Pulmonary artery endothelial cell (primary cell): ENCODE measurements at regions not wholly inside any gene's neighbourhood (a gene's known extent, or its start where the extent isn't known, plus 50 kb on each side); places are given as distances from the start of the nearest gene placed in this dataset.
"Not testable (repeated sequence)": the region's sequence is repeated elsewhere in the genome, so short reads cannot be mapped to it uniquely, and the experiment has no call there.

ENCODE experiments used
- DNase-seq: peaks from one replicate; pipeline ENCODE4 v3.0.0-alpha.2; 2011; ENCODE audit warnings: low read depth, low spot score

- no peak for DNase-seq
Observed at GRCh38 chr5:91469517-91470165, 86.5 kb upstream of the ARRDC3 start.

GRCh38 chr5:91468651-91469422 is 85.7 kb upstream of the ARRDC3 start:
- no peak for DNase-seq

GRCh38 chr5:91464886-91465646 is 81.9 kb upstream of the ARRDC3 start:
- no peak for DNase-seq

- DNase-seq: no peak
Observed at GRCh38 chr5:91457681-91458058, 74.6 kb upstream of the ARRDC3 start.

- DNase-seq: no peak
Observed at GRCh38 chr5:91456928-91457680, 74.0 kb upstream of the ARRDC3 start.

GRCh38 chr5:91449083-91449482 is 66.0 kb upstream of the ARRDC3 start:
- no peak for DNase-seq

GRCh38 chr5:91448079-91448478 is 65.0 kb upstream of the ARRDC3 start:
- DNase-seq: not testable (repeated sequence)

- not testable (repeated sequence) for DNase-seq
Observed at GRCh38 chr5:91446880-91447279, 63.8 kb upstream of the ARRDC3 start.

GRCh38 chr5:91443761-91444467 is 60.8 kb upstream of the ARRDC3 start:
- no peak for DNase-seq

- no peak for DNase-seq
Observed at GRCh38 chr5:91443023-91443422, 59.9 kb upstream of the ARRDC3 start.

- no peak for DNase-seq
Observed at GRCh38 chr5:91441082-91441481, 58.0 kb upstream of the ARRDC3 start.

- DNase-seq: no peak
Observed at GRCh38 chr5:91438871-91439270, 55.8 kb upstream of the ARRDC3 start.

- DNase-seq: no peak
Observed at GRCh38 chr5:91436241-91436640, 53.1 kb upstream of the ARRDC3 start.

GRCh38 chr5:91434348-91434747 is 51.2 kb upstream of the ARRDC3 start:
- no peak for DNase-seq

GRCh38 chr5:91433861-91434260 is 50.7 kb upstream of the ARRDC3 start:
- no peak for DNase-seq
